Neural progenitor cell (in vitro differentiated cells): ENCODE measurements at regions not wholly inside any gene's neighbourhood (a gene's known extent, or its start where the extent isn't known, plus 50 kb on each side); places are given as distances from the start of the nearest gene placed in this dataset.

Experiments used
- DNase-seq: peaks from one replicate; pipeline ENCODE4 v3.0.0-alpha.2; 2016; ENCODE audit warnings: low spot score
- H2AFZ ChIP-seq: fragments of 200-600 bp; sonication (generic); replicated peaks from 2 replicates; pipeline ENCODE4 v1.6.1; 2016; ENCODE audit warnings: antibody characterized with exemption
- H3F3A ChIP-seq: fragments of 200-600 bp; sonication (generic); 2 replicates; pipeline ENCODE4 v1.6.1; 2016; ENCODE audit warnings: antibody characterized with exemption, low read depth
- H3K27ac ChIP-seq: fragments of 200-600 bp; sonication (generic); 2 replicates; pipeline ENCODE4 v1.5.1; 2016; ENCODE audit warnings: mild to moderate bottlenecking
- H3K27me3 ChIP-seq: fragments of 200-600 bp; sonication (generic); 2 replicates; pipeline ENCODE4 v1.6.1; 2016; ENCODE audit warnings: mild to moderate bottlenecking, moderate library complexity
- H3K36me3 ChIP-seq: fragments of 200-600 bp; sonication (generic); 2 replicates; pipeline ENCODE4 v1.5.1; 2016
- H3K4me1 ChIP-seq: fragments of 200-600 bp; sonication (generic); 2 replicates; pipeline ENCODE4 v1.6.1; 2016; ENCODE audit warnings: mixed run types
- H3K4me2 ChIP-seq: fragments of 200-600 bp; sonication (generic); 2 replicates; pipeline ENCODE4 v1.6.1; 2016
- H3K4me3 ChIP-seq: fragments of 200-600 bp; sonication (generic); 2 replicates; pipeline ENCODE4 v1.5.1; 2016
- H3K79me2 ChIP-seq: fragments of 200-600 bp; sonication (generic); 2 replicates; pipeline ENCODE4 v1.6.1; 2016; ENCODE audit warnings: low read depth
- H3K9ac ChIP-seq: fragments of 200-600 bp; sonication (generic); 2 replicates; pipeline ENCODE4 v1.6.1; 2016
- H3K9me3 ChIP-seq: fragments of 200-600 bp; sonication (generic); 2 replicates; pipeline ENCODE4 v1.5.1; 2016; ENCODE audit warnings: low read depth
- H4K20me1 ChIP-seq: fragments of 200-600 bp; sonication (generic); 2 replicates; pipeline ENCODE4 v1.6.1; 2016; ENCODE audit warnings: low read depth
- H3K27ac Mint-ChIP-seq: 3 replicates; pipeline ENCODE4 v1.8.0; 2021; ENCODE audit warnings: mixed read lengths
- H3K27me3 Mint-ChIP-seq: 2 replicates; pipeline ENCODE4 v1.8.0; 2022; ENCODE audit warnings: low read depth, mild to moderate bottlenecking, inconsistent platforms, moderate library complexity, mixed read lengths; ENCODE audit not compliant: insufficient read depth
- H3K36me3 Mint-ChIP-seq: 3 replicates; pipeline ENCODE4 v1.8.0; 2021; ENCODE audit warnings: mixed read lengths
- H3K4me1 Mint-ChIP-seq: 3 replicates; pipeline ENCODE4 v1.8.0; 2021; ENCODE audit warnings: mixed read lengths
- H3K4me3 Mint-ChIP-seq: 3 replicates; pipeline ENCODE4 v1.8.0; 2021; ENCODE audit warnings: mild to moderate bottlenecking, moderate library complexity, mixed read lengths
- H3K9me3 Mint-ChIP-seq: 3 replicates; pipeline ENCODE4 v1.8.0; 2020; ENCODE audit warnings: mixed read lengths
- CTCF ChIP-seq: fragments of 200-600 bp; sonication (generic); IDR thresholded peaks from 2 replicates; pipeline ENCODE4 v1.5.1; 2017; ENCODE audit warnings: antibody characterized with exemption, mild to moderate bottlenecking
- EZH2 ChIP-seq: fragments of 200-600 bp; sonication (generic); IDR thresholded peaks from 2 replicates; pipeline ENCODE4 v1.6.1; 2017; ENCODE audit warnings: antibody characterized with exemption, mild to moderate bottlenecking, moderate library complexity
- EZH2phosphoT487 ChIP-seq: fragments of 200-600 bp; sonication (generic); IDR thresholded peaks from 2 replicates; pipeline ENCODE4 v1.6.1; 2017; ENCODE audit warnings: antibody characterized with exemption

- no peaks in the 10 kb centered on the region for H3K4me1 ChIP-seq
- H3K4me2 ChIP-seq: no peak overlapping the region
- no peak overlapping the region for H3K9ac ChIP-seq
- peaks cover 8% of the 10 kb centered on the region for H3K27me3 Mint-ChIP-seq
- no peaks in the 10 kb centered on the region for H3K27me3 ChIP-seq
- peaks cover 3% of the 10 kb centered on the region for H3K4me1 Mint-ChIP-seq
- no peak overlapping the region for H3K4me3 ChIP-seq
- H3K9me3 Mint-ChIP-seq: peaks cover 7% of the 10 kb centered on the region
- H4K20me1 ChIP-seq: no peaks in the 10 kb centered on the region
- H3K9me3 ChIP-seq: no peaks in the 10 kb centered on the region
- no peaks in the 10 kb centered on the region for H3K36me3 ChIP-seq
- no peaks in the 10 kb centered on the region for H3K36me3 Mint-ChIP-seq
- no peak for DNase-seq
- H3K4me3 Mint-ChIP-seq: no peak overlapping the region
- H3K27ac Mint-ChIP-seq: no peak overlapping the region
- H3K79me2 ChIP-seq: no peaks in the 10 kb centered on the region
- no peak overlapping the region for H3K27ac ChIP-seq
- TF ChIP-seq CTCF: no peak
- no peak for TF ChIP-seq EZH2phosphoT487
- TF ChIP-seq EZH2: no peak
- no peaks in the 10 kb centered on the region for H3F3A ChIP-seq
- no peak overlapping the region for H2AFZ ChIP-seq
These were observed 215.7 kb downstream of the USP6NL start for GRCh38 chr10:11395581-11396310.

- Mint-ChIP-seq H3K27me3 (peaks cover 8% of the 10 kb centered on the region), H3K36me3 (no peaks in the 10 kb centered on the region), H3K9me3 (peaks cover 7% of the 10 kb centered on the region), H3K27ac (no peak overlapping the region), H3K4me3 (no peak overlapping the region), H3K4me1 (peaks cover 3% of the 10 kb centered on the region)
- TF ChIP-seq CTCF: no peak
- TF ChIP-seq EZH2: no peak
- TF ChIP-seq EZH2phosphoT487: no peak
- H3F3A ChIP-seq: no peaks in the 10 kb centered on the region
- no peaks in the 10 kb centered on the region for H3K9me3 ChIP-seq
- DNase-seq: no peak
- no peaks in the 10 kb centered on the region for H3K36me3 ChIP-seq
- no peaks in the 10 kb centered on the region for H3K79me2 ChIP-seq
- H3K27me3 ChIP-seq: no peaks in the 10 kb centered on the region
- H2AFZ ChIP-seq: no peak overlapping the region
- no peak overlapping the region for H3K4me2 ChIP-seq
- no peaks in the 10 kb centered on the region for H3K4me1 ChIP-seq
- no peak overlapping the region for H3K4me3 ChIP-seq
- H3K9ac ChIP-seq: no peak overlapping the region
- no peak overlapping the region for H3K27ac ChIP-seq
- H4K20me1 ChIP-seq: no peaks in the 10 kb centered on the region
These were observed 216.3 kb downstream of the USP6NL start for GRCh38 chr10:11395161-11395560.

- Histone ChIP-seq H3K27me3 (no peaks in the 10 kb centered on the region), H3K4me1 (no peaks in the 10 kb centered on the region), H3K9ac (no peak overlapping the region), H3F3A (no peaks in the 10 kb centered on the region), H3K4me2 (no peak overlapping the region), H3K36me3 (no peaks in the 10 kb centered on the region), H3K27ac (no peak overlapping the region), H4K20me1 (no peaks in the 10 kb centered on the region), H2AFZ (no peak overlapping the region), H3K4me3 (no peak overlapping the region), H3K9me3 (no peaks in the 10 kb centered on the region), H3K79me2 (no peaks in the 10 kb centered on the region)
- Mint-ChIP-seq H3K4me3 (no peak overlapping the region), H3K9me3 (peaks cover 7% of the 10 kb centered on the region), H3K27me3 (peaks cover 11% of the 10 kb centered on the region), H3K4me1 (peaks cover 3% of the 10 kb centered on the region), H3K27ac (no peak overlapping the region), H3K36me3 (no peaks in the 10 kb centered on the region)
- TF ChIP-seq EZH2phosphoT487: no peak
- TF ChIP-seq CTCF: no peak
- TF ChIP-seq EZH2: no peak
- no peak for DNase-seq
These were observed 217.6 kb downstream of the USP6NL start for GRCh38 chr10:11393858-11394257.
